ENCODE measurements at regions not wholly inside any gene's neighbourhood (a gene's known extent, or its start where the extent isn't known, plus 50 kb on each side); places are given as distances from the start of the nearest gene placed in this dataset.
A peak's percentile ranks its signal among the peaks of the same experiment; 100 is the strongest.

GRCh38 chr12:114284041-114284440 is 121.9 kb downstream of the TBX5 start:
- intact Hi-C loops (cut with DNase I), result no loop called here
- no peak for ATAC-seq
- no peak for TF ChIP-seq CTCF (IDR thresholded peaks at IDR 0.05)

GRCh38 chr12:114275932-114276785 is 129.8 kb downstream of the TBX5 start:
- DNase-seq (no peak), ATAC-seq (no peak)
- Histone ChIP-seq H3K36me3 (no peaks in the 10 kb centered on the region), H3K9me3 (no peaks in the 10 kb centered on the region), H3K27me3 (no peaks in the 10 kb centered on the region), H3K27ac (no peak overlapping the region), H3K4me1 (no peaks in the 10 kb centered on the region), H3K4me3 (no peak overlapping the region)
- TF ChIP-seq CTCF (IDR thresholded peaks at IDR 0.05), result no peak
- intact Hi-C loops (cut with DNase I), result no loop called here

More at GRCh38 chr12:114284041-114284440, 121.9 kb downstream of the TBX5 start:
- no peak overlapping the region for H3K27ac ChIP-seq
- H3K9me3 ChIP-seq, result no peaks in the 10 kb centered on the region
- H3K4me3 ChIP-seq, result no peak overlapping the region
- no peaks in the 10 kb centered on the region for H3K36me3 ChIP-seq
- peaks cover 0 to 14% of the 10 kb centered on the region in 2 donors for H3K27me3 ChIP-seq
- no peaks in the 10 kb centered on the region for H3K4me1 ChIP-seq
- DNase-seq, result no peak

GRCh38 chr12:114275086-114275485 is 130.9 kb downstream of the TBX5 start:
- ATAC-seq (no peak), DNase-seq (no peak)
- Histone ChIP-seq H3K27ac (no peak overlapping the region), H3K4me3 (no peak overlapping the region), H3K9me3 (no peaks in the 10 kb centered on the region), H3K27me3 (no peaks in the 10 kb centered on the region), H3K36me3 (no peaks in the 10 kb centered on the region), H3K4me1 (no peaks in the 10 kb centered on the region)
- no peak for TF ChIP-seq CTCF (IDR thresholded peaks at IDR 0.05)
- intact Hi-C loops (cut with DNase I), result no loop called here

GRCh38 chr12:114274131-114274530 is 131.8 kb downstream of the TBX5 start:
- intact Hi-C loops (cut with DNase I), result no loop called here
- no peak for TF ChIP-seq CTCF (IDR thresholded peaks at IDR 0.05)
- no peaks in the 10 kb centered on the region for H3K4me1 ChIP-seq
- H3K36me3 ChIP-seq, result no peaks in the 10 kb centered on the region
- no peak overlapping the region for H3K4me3 ChIP-seq
- no peak overlapping the region for H3K27ac ChIP-seq
- DNase-seq, result peak in 1 of 4 donors; percentile 37
- no peak for ATAC-seq
- no peaks in the 10 kb centered on the region for H3K27me3 ChIP-seq
- no peaks in the 10 kb centered on the region for H3K9me3 ChIP-seq

GRCh38 chr12:114272605-114273004 is 133.3 kb downstream of the TBX5 start:
- Histone ChIP-seq H3K36me3 (no peaks in the 10 kb centered on the region), H3K9me3 (no peaks in the 10 kb centered on the region), H3K27ac (no peak overlapping the region), H3K27me3 (no peaks in the 10 kb centered on the region), H3K4me1 (no peaks in the 10 kb centered on the region), H3K4me3 (no peak overlapping the region)
- no peak for TF ChIP-seq CTCF (IDR thresholded peaks at IDR 0.05)
- intact Hi-C loops (cut with DNase I), result no loop called here
- DNase-seq (no peak), ATAC-seq (no peak)

All from left lung (tissue), 4 donors.